Activated naive CD8-positive, alpha-beta T cell (primary cell): ENCODE measurements at regions not wholly inside any gene's neighbourhood (a gene's known extent, or its start where the extent isn't known, plus 50 kb on each side); places are given as distances from the start of the nearest gene placed in this dataset.

Source experiments
- H3K27ac Mint-ChIP-seq: one replicate; pipeline ENCODE4 v1.8.0; 2021; ENCODE audit warnings: mixed read lengths
- H3K27me3 Mint-ChIP-seq: one replicate; pipeline ENCODE4 v1.8.0; 2021; ENCODE audit warnings: mixed read lengths
- H3K36me3 Mint-ChIP-seq: one replicate; pipeline ENCODE4 v1.8.0; 2021; ENCODE audit warnings: mixed read lengths
- H3K4me1 Mint-ChIP-seq: one replicate; pipeline ENCODE4 v1.8.0; 2021; ENCODE audit warnings: low read depth, mixed read lengths
- H3K4me3 Mint-ChIP-seq: one replicate; pipeline ENCODE4 v1.8.0; 2021; ENCODE audit warnings: mild to moderate bottlenecking, mixed read lengths
- H3K9me3 Mint-ChIP-seq: one replicate; pipeline ENCODE4 v1.8.0; 2021; ENCODE audit warnings: low read depth, mixed read lengths

GRCh38 chr7:98040626-98041360 lies 50.8 kb upstream of the OCM2 start:
- Mint-ChIP-seq H3K9me3 (no peaks in the 10 kb centered on the region), H3K27ac (no peak overlapping the region), H3K4me1 (no peaks in the 10 kb centered on the region), H3K4me3 (no peak overlapping the region), H3K27me3 (peaks cover 4% of the 10 kb centered on the region), H3K36me3 (no peaks in the 10 kb centered on the region)

GRCh38 chr7:98046816-98047215 lies 56.8 kb upstream of the OCM2 start:
- no peaks in the 10 kb centered on the region for H3K9me3 Mint-ChIP-seq
- no peak overlapping the region for H3K4me3 Mint-ChIP-seq
- no peaks in the 10 kb centered on the region for H3K36me3 Mint-ChIP-seq
- H3K4me1 Mint-ChIP-seq = peaks cover 6% of the 10 kb centered on the region
- H3K27me3 Mint-ChIP-seq = peaks cover 1% of the 10 kb centered on the region
- H3K27ac Mint-ChIP-seq = no peak overlapping the region

GRCh38 chr7:98049034-98049433 lies 57.6 kb upstream of the LMTK2 start:
- Mint-ChIP-seq H3K27me3 (no peaks in the 10 kb centered on the region), H3K36me3 (no peaks in the 10 kb centered on the region), H3K9me3 (no peaks in the 10 kb centered on the region)

GRCh38 chr7:98051118-98051744 lies 55.4 kb upstream of the LMTK2 start:
- Mint-ChIP-seq H3K4me1 (peaks cover 6% of the 10 kb centered on the region), H3K27me3 (peaks cover 1% of the 10 kb centered on the region), H3K4me3 (peak overlapping the region; percentile 47), H3K36me3 (no peaks in the 10 kb centered on the region), H3K9me3 (no peaks in the 10 kb centered on the region), H3K27ac (no peak overlapping the region)

More at GRCh38 chr7:98049034-98049433, 57.6 kb upstream of the LMTK2 start:
- peaks cover 6% of the 10 kb centered on the region for H3K4me1 Mint-ChIP-seq
- no peak overlapping the region for H3K27ac Mint-ChIP-seq
- H3K4me3 Mint-ChIP-seq = no peak overlapping the region

GRCh38 chr7:98054585-98054984 lies 52.1 kb upstream of the LMTK2 start:
- peaks cover 6% of the 10 kb centered on the region for H3K27me3 Mint-ChIP-seq
- no peak overlapping the region for H3K27ac Mint-ChIP-seq
- no peaks in the 10 kb centered on the region for H3K36me3 Mint-ChIP-seq
- no peak overlapping the region for H3K4me3 Mint-ChIP-seq
- H3K9me3 Mint-ChIP-seq = no peaks in the 10 kb centered on the region
- H3K4me1 Mint-ChIP-seq = peaks cover 6% of the 10 kb centered on the region

GRCh38 chr7:98056580-98056979 lies 50.1 kb upstream of the LMTK2 start:
- peaks cover 7% of the 10 kb centered on the region for H3K27me3 Mint-ChIP-seq
- no peak overlapping the region for H3K4me3 Mint-ChIP-seq

More at GRCh38 chr7:98056580-98056979, 50.1 kb upstream of the LMTK2 start:
- no peaks in the 10 kb centered on the region for H3K36me3 Mint-ChIP-seq
- no peak overlapping the region for H3K27ac Mint-ChIP-seq
- H3K4me1 Mint-ChIP-seq = peaks cover 1% of the 10 kb centered on the region
- H3K9me3 Mint-ChIP-seq = no peaks in the 10 kb centered on the region
